Pancreas (tissue), 10 donors: ENCODE measurements at regions not wholly inside any gene's neighbourhood (a gene's known extent, or its start where the extent isn't known, plus 50 kb on each side); places are given as distances from the start of the nearest gene placed in this dataset.

Experiments
- ATAC-seq, 4 donors: fragments of 200-7000 bp; cut with Tn5 transposase; one replicate each; pipeline versions ENCODE4 v1.8.0 to v1.9.1; 2020; ENCODE audit warnings: mild to moderate bottlenecking in 4 of 4, moderate library complexity in 4 of 4
- DNase-seq, 6 donors: peaks; one replicate each; pipeline ENCODE4 v3.0.0-alpha.2; 2020
- FAIRE-seq: peaks from 2 replicates; lab custom pipeline; 2012; peaks lifted over from hg19 to GRCh38; lab: Jason Lieb, UNC
- H3K27ac ChIP-seq, 4 donors: fragments of 200-600 bp; sonication (generic); 1 replicate in 3 of 4; 2 replicates in 1 of 4; pipeline versions ENCODE4 v1.5.0 to v1.8.0; 2020
- H3K27me3 ChIP-seq, 4 donors: fragments of 200-600 bp; one replicate each; pipeline ENCODE4 v1.8.0; 2021
- H3K36me3 ChIP-seq, 3 donors: fragments of 200-600 bp; sonication (generic) in 1 of 3; one replicate each; pipeline versions ENCODE4 v1.5.0 to v1.8.0; 2020 to 2021
- H3K4me1 ChIP-seq, 3 donors: fragments of 200-600 bp; one replicate each; pipeline ENCODE4 v1.8.0; 2021
- H3K4me3 ChIP-seq, 4 donors: fragments of 200-600 bp; sonication (generic) in 2 of 4; one replicate each; pipeline versions ENCODE4 v1.5.0 to v1.8.0; 2020 to 2021
- H3K9me3 ChIP-seq, 4 donors: fragments of 200-600 bp; one replicate each; pipeline ENCODE4 v1.8.0; 2021
- CTCF ChIP-seq, 4 donors: fragments of 200-600 bp; sonication (generic) in 3 of 4; IDR thresholded peaks; one replicate each; pipeline versions ENCODE4 v1.5.0 to v1.8.0; 2021; ENCODE audit warnings: antibody characterized with exemption in 4 of 4
- WGBS, 2 donors: extraction: QIAGEN DNeasy Blood & Tissue Kit; methylation state at CpG; one replicate each; pipeline ENCODE4 v1.1.7; 2013; 5-methylcytosine and 5-hydroxymethylcytosine counted together
- intact Hi-C, 3 donors: fragments of 100-400 bp; cut with DNase I; formaldehyde crosslinking; loops; one replicate each; pipeline versions ENCODE4 v1.11.1 to v1.14.2; 2022
- donor health status: healthy with polysubstance abuse.
- donor health status: DM: no; HTN: no; CAD: no; lungs with moderate emphysema.
- donor health status: DM: no; HTN: no; CAD: no.
- donor health status: control.
- donor health status: control.
- donor health status: Bipolar disorder and iron deficiency.
- donor health status: DM: yes; HTN: yes; CAD: no.
- donor health status: DM: no; HTN: no; CAD: no.
- donor health status: DM: no; HTN: no; CAD: no.
- donor health status: DM: yes; HTN: yes; CAD: no.

GRCh38 chr11:57913715-57914704 lies 109.7 kb upstream of the OR9Q1 start:
- no peaks in the 10 kb centered on the region for H3K36me3 ChIP-seq
- no peak overlapping the region for H3K4me3 ChIP-seq
- no peaks in the 10 kb centered on the region for H3K9me3 ChIP-seq
- no peak for DNase-seq
- H3K27me3 ChIP-seq = no peaks in the 10 kb centered on the region
- WGBS, 2 donors = 67 to 76% methylated on average over 6 of the region's 6 CpGs
- H3K27ac ChIP-seq = no peak overlapping the region
- no peak for TF ChIP-seq CTCF (IDR thresholded peaks at IDR 0.05)
- no peak for ATAC-seq
- H3K4me1 ChIP-seq = no peaks in the 10 kb centered on the region
- intact Hi-C loops = no loop called here
- no peak for FAIRE-seq

- Histone ChIP-seq H3K9me3 (no peaks in the 10 kb centered on the region), H3K4me3 (no peak overlapping the region), H3K27ac (no peak overlapping the region), H3K27me3 (no peaks in the 10 kb centered on the region), H3K36me3 (no peaks in the 10 kb centered on the region), H3K4me1 (no peaks in the 10 kb centered on the region)
- ATAC-seq (no peak), FAIRE-seq (no peak), DNase-seq (no peak)
- intact Hi-C loops = no loop called here
- TF ChIP-seq CTCF (IDR thresholded peaks at IDR 0.05) = no peak
- WGBS, 2 donors = 78 to 85% methylated on average over 5 of the region's 5 CpGs
Observed at GRCh38 chr11:57917632-57918031, 106.0 kb upstream of the OR9Q1 start.

GRCh38 chr11:57920971-57921370 lies 102.7 kb upstream of the OR9Q1 start:
- no peak for TF ChIP-seq CTCF (IDR thresholded peaks at IDR 0.05)
- WGBS, 2 donors = 89 to 100% methylated on average over 5 of the region's 5 CpGs
- Histone ChIP-seq H3K27me3 (no peaks in the 10 kb centered on the region), H3K36me3 (no peaks in the 10 kb centered on the region), H3K4me3 (no peak overlapping the region), H3K9me3 (no peaks in the 10 kb centered on the region), H3K4me1 (no peaks in the 10 kb centered on the region), H3K27ac (no peak overlapping the region)
- ATAC-seq (no peak), DNase-seq (no peak), FAIRE-seq (no peak)
- intact Hi-C loops = no loop called here

- Histone ChIP-seq H3K4me1 (peaks cover 0 to 4% (median 0%) of the 10 kb centered on the region in 3 donors), H3K4me3 (no peak overlapping the region), H3K27me3 (no peaks in the 10 kb centered on the region), H3K27ac (no peak overlapping the region), H3K36me3 (no peaks in the 10 kb centered on the region), H3K9me3 (no peaks in the 10 kb centered on the region)
- DNase-seq (no peak), ATAC-seq (no peak), FAIRE-seq (no peak)
- intact Hi-C loops = no loop called here
- TF ChIP-seq CTCF (IDR thresholded peaks at IDR 0.05) = no peak
- WGBS, 2 donors = 84 to 97% methylated on average over 2 of the region's 2 CpGs
Observed at GRCh38 chr11:57932105-57932504, 91.6 kb upstream of the OR9Q1 start.
